ENCODE measurements at regions not wholly inside any gene's neighbourhood (a gene's known extent, or its start where the extent isn't known, plus 50 kb on each side); places are given as distances from the start of the nearest gene placed in this dataset.

- DNase-seq (ENCODE audit: low read depth, low spot score) = no peak
These were observed 1162.2 kb downstream of the BRD1 start for GRCh38 chr22:48665311-48665995.

DNA sequence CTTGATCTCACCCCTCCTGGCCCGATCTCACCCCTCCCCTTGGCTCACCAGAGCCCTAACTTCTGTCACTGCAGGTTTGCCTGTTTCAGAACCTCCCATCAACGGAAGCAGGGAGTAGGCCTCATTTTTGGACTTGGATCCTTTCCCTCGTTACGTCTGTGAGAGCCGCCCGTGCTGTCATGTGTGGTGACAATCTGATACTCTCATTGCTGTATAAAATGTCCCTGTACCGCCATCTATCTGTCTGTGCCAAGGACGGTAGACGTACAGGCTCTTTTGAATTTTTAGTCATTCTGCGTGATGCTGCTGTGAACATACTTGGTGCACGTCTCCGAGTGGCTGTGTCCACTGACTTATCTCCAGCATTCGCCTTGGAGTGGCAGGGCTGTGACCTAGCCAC, 1163.1 kb downstream of the BRD1 start:
- DNase-seq (ENCODE audit: low read depth, low spot score) = no peak

- DNase-seq (ENCODE audit: low read depth, low spot score) = no peak
These were observed 1164.4 kb downstream of the BRD1 start for GRCh38 chr22:48663297-48663696.

- DNase-seq (ENCODE audit: low read depth, low spot score) = no peak
These were observed 1165.1 kb downstream of the BRD1 start for GRCh38 chr22:48662476-48663135.

GRCh38 chr22:48661984-48662383, 1165.7 kb downstream of the BRD1 start:
- no peak for DNase-seq (ENCODE audit: low read depth, low spot score)

- no peak for DNase-seq (ENCODE audit: low read depth, low spot score)
These were observed 1166.6 kb downstream of the BRD1 start for GRCh38 chr22:48660790-48661740.

DNA sequence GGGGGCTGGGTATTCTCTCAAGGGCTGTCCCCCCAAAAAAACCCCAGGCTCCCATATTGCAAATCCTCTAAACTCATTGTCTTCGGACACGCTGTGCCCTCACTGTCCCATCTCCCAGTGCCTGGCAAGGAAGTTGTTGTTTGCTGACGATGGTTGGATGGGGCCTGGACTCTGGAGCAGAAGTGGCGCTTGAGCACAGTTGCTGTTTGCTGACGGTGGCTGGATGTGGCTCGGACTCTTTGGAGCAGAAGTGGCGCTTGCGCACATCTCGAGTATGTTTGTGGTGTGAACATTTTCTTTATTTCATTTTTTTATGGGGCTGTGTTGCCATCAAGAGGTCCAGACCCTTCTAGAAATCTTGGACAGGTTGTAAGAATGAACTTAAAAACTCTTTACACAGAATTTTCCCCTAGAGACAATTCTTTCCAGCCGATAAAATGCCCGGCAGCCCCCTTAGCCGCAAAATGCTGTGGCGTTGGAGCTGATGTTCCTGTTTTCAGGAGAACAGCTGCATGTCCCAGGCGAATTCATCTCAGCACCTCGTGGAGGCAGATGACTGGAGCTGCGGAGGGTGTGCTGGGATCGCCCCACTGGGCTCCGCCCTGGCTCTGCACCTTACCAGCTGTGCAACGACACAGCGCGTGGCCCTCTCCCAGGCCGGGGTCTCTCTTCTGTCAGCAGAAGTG, 1167.4 kb downstream of the BRD1 start:
- no peak for DNase-seq (ENCODE audit: low read depth, low spot score)

DNA sequence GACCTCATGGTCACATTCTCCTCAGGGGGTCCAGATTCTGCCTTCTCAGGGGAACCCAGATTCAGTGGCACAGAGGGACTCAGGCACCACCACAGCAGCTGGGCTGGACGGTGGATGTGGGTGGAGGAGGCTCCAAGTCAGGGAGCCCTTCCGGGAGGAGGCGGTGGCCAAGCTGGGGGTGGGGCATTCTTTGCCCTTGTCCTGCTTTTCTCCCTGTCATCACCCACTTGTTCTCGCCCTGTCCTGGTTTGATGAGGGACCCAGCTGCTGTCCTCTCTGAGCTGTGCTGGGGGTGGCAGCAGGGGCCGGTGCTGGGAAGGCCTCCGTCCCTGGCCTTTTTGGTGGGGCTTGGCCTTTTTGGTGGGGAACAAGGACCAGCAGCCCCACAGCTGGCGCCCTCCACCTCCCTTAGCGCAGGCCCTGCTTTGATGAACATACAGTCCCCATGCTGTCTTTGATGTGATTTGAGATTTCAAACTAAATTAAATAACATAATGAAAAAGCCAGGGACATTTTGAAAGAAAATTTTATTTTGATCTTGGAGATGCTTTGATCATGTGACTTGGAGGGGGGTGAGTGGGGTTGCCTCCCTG, 1168.2 kb downstream of the BRD1 start:
- no peak for DNase-seq (ENCODE audit: low read depth, low spot score)

- DNase-seq (ENCODE audit: low read depth, low spot score) = no peak
These were observed 1168.8 kb downstream of the BRD1 start for GRCh38 chr22:48658871-48659270.

GRCh38 chr22:48658246-48658645, 1169.4 kb downstream of the BRD1 start:
- DNase-seq (ENCODE audit: low read depth, low spot score) = no peak

GRCh38 chr22:48654492-48654891, 1173.2 kb downstream of the BRD1 start:
- DNase-seq (ENCODE audit: low read depth, low spot score) = no peak

DNA sequence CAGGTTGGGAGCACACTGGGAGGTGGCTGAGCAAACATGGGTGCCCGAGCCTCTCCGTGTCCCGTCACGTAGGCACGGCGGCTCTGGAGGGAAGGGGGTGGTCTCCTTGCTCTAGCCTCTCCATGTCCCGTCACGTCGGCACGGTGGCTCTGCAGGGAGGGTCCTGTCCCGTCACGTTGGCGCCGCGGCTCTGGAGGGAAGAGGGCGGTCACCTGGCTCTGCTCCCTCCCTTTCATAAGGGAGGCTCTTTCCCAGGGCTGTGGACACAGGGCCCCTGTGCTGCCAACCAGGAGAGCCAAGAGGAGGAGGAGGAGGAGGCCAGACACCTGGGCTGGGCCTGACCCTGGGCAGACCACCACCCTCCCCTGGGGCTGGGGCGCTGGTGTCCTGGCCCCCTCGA, 1173.7 kb downstream of the BRD1 start:
- no peak for DNase-seq (ENCODE audit: low read depth, low spot score)

- no peak for DNase-seq (ENCODE audit: low read depth, low spot score)
These were observed 1174.4 kb downstream of the BRD1 start for GRCh38 chr22:48653306-48653705.

DNA sequence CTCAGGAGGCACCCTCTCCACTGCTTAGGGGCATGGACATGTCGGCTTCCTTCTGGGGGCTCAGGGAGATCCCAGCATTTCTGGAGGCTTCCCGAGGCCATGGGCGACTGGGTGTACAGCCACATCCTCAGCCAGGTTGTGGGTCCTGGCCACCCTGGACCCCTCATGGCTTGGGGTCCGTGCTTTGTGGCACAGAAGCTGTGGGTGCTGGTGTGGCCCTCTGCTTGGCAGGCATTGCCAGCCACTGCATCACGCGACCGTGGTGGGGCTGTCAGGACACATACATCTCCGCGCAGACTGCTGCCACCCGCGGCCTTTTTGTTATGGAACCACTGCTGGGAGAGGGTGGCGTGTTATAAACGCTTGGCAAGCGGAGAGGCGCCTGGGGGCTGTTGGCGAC, 1174.9 kb downstream of the BRD1 start:
- DNase-seq (ENCODE audit: low read depth, low spot score) = no peak

DNA sequence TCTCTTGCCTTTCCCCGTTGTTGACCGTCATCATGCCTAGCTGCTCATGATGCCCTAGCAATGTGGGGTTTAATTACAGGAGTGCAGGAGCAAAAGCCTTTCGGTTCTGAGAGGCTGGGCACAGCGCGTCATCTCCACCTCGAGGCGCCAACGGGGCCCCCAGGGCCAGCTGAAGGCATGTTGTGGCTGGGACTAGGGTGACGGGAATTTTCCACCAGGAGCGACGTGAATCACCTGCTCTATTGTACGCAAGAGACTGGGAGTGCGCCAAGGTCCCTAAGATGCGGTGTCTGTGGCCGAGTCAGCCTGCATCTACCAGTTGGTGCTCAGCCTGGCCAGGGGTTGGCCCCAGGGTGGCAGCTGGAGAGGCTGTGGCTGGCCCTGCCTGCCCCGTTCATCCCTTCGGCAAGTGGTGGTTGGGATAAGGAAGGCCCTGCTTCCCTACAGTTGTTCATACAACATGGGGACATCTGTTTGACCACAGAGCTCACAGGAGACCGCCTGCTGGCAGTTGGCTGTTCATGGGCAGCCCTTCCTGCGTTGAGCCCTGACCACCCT, 1175.6 kb downstream of the BRD1 start:
- DNase-seq (ENCODE audit: low read depth, low spot score) = no peak

DNA sequence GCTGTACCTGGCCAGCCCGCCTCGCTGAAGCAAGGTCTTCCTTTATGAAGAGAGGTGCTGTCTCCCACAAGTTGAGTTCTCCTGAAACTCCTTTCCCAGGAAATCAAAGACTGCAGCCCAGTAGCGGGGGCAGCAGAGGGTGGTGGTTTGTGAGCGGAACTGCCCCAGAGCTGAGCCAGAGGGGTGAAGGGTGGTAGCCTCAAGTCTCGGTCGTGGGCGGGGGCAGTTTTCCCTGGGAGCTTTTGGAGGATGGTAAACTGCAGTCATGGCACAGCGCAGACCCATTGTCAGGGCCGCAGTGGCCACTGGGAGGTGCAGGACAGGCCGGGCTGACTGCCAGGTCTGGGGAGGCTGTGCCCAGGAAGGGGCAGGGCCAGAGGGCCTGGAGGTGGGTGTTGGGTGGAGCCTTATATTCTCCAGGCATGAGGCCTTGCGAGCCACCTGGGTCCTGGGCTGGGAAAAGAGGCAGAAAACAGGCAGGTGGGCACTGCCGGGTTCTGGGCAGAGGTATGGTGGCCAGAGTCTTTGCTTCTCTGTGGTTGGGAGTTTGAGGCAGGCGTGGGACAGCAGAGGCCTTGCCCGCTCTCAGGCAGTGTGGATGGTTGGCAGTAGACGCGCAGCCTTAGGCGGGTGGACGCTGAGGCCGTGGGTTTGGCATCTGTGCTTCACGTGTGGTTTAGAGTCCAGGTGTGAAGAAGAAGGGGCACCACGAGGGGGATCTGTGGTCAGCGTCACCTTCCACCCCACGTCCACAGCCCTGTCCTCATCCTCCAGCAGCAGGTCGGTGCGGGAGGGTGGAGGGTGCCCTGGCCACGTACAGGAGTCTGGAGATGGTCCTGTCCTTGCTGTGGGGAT, 1176.4 kb downstream of the BRD1 start:
- DNase-seq (ENCODE audit: low read depth, low spot score) = no peak

DNA sequence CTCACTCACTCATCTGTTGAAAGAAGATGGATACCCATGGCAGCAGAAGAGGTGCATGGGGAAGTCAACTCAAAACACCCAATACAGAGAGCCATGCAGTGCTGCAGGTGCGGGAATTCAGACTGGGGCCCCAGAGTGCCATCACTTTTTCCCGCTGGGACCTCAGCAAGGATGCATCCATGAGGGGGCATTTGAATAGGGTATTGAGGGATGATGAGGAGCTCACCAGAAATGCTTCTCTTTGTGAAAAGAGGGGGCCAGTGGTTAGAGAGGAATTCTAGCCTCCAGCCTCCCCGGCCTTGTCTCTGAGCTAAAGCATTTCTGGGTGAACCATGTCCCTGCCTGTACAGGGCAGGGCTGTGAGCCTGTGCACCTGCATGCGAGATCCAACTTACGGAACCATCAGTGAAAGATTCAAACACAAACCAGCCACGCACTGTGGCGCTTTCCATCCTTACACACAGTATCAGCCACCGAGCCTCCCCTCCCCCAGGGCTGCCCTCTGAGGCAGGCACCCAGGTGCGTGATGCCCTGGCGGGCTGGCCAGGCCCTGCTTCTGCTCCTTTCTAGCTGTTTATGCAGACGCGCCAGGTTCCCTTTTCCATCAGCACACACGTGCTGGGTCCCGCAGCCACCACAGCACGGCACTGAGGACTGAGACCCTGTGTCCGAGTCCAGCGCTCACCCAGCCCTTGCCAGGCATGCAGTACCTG, 1177.2 kb downstream of the BRD1 start:
- no peak for DNase-seq (ENCODE audit: low read depth, low spot score)

DNA sequence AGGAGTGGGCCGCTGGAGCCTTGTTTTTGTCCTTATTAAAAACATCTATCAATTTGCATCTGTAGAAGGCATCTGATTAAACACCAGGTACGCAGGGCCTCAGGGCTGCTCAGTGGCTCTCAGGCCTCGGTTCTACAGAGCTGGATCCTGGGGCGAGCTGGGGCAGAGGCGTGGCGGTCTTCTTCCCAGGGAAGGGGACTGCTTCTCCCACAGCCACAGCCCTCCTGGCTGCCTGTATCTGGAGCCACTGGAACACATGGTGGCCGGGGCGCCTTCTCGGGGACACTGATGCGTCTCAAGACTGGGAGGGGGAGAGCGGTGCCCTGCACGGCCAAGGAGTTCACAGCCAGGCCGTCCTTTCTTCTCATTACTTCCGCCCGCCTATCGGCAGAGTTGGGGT, 1178.2 kb downstream of the BRD1 start:
- no peak for DNase-seq (ENCODE audit: low read depth, low spot score)

GRCh38 chr22:48649031-48649430, 1178.6 kb downstream of the BRD1 start:
- no peak for DNase-seq (ENCODE audit: low read depth, low spot score)
